Erythroblast (primary cell): ENCODE measurements at regions not wholly inside any gene's neighbourhood (a gene's known extent, or its start where the extent isn't known, plus 50 kb on each side); places are given as distances from the start of the nearest gene placed in this dataset.
"Not testable (repeated sequence)": the region's sequence is repeated elsewhere in the genome, so short reads cannot be mapped to it uniquely, and the experiment has no call there.

Source experiments
- DNase-seq, 2 experiments: peaks; one replicate each; lab custom pipeline; 2025; lab: John Stamatoyannopoulos, UW
- GATA1 ChIP-seq: IDR thresholded peaks from 2 replicates; pipeline ENCODE4 v1.6.1; 2011; ENCODE audit warnings: low read depth, mild to moderate bottlenecking, control low read depth, low read length, moderate library complexity
- POLR2A ChIP-seq: IDR thresholded peaks from 2 replicates; pipeline ENCODE4 v1.6.1; 2011; ENCODE audit warnings: mild to moderate bottlenecking, low read length

DNA sequence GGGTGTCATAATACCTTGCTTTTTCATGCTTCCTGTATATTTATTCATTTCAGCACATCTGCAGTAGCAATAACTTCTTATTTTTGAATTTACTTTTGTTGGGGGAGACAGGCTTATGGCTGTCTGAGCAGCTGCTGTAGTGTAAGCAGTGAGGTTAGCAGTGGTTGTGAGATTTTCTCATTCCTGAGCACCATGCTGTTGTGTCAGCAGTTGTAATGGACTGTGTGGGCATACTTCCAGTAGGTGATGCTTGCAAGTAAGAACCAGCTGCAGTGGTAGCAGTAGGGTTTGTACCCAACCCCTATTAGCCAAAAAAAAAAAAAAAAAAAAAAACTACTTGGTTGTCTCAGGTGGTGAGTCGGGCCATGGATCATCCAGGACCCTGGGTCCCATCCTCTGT lies 311.6 kb downstream of the NUF2 start:
- no peak for DNase-seq
- TF ChIP-seq GATA1: no peak
- TF ChIP-seq POLR2A: no peak

DNA sequence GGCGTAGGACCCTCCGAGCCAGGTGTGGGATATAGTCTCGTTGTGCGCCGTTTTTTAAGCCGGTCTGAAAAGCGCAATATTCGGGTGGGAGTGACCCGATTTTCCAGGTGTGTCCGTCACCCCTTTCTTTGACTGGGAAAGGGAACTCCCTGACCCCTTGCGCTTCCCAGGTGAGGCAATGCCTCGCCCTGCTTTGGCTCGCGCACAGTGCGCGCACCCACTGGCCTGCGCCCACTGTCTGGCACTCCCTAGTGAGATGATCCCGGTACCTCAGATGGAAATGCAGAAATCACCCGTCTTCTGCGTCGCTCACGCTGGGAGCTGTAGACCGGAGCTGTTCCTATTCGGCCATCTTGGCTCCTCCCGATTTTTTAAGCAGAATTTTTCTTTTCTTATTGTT lies 323.9 kb downstream of the NUF2 start:
- DNase-seq: not testable (repeated sequence)

- TF ChIP-seq GATA1 (no peak), POLR2A (no peak)
Measured at GRCh38 chr1:163650624-163651023, 328.9 kb downstream of the NUF2 start.

GRCh38 chr1:163652441-163652840 lies 330.7 kb downstream of the NUF2 start:
- DNase-seq: no peak
- TF ChIP-seq POLR2A (no peak), GATA1 (no peak)

More at GRCh38 chr1:163650624-163651023, 328.9 kb downstream of the NUF2 start:
- DNase-seq: no peak

GRCh38 chr1:163655565-163655964 lies 333.8 kb downstream of the NUF2 start:
- TF ChIP-seq GATA1 (no peak), POLR2A (no peak)
- DNase-seq: no peak

- TF ChIP-seq POLR2A (no peak), GATA1 (no peak)
- DNase-seq: no peak
Measured at GRCh38 chr1:163656095-163656759, 334.5 kb downstream of the NUF2 start.

DNA sequence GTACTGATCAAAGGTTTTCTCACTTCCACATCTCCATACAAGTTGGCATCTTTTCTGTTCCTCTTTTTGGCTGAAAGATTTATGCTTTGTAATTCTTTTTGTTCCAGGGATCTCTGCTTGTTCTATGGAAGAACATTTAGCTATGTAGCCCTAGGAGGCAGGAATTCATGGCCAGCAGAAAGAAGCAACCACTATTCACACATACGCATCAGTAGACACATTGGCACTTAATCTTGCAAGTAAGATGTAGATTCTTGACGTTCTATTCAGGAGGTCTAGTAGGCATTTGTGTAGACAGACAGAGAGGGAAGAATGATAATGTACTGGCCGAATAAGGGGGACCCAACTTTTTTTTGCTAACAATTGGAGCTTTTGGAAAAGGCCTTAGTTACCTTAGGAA lies 336.0 kb downstream of the NUF2 start:
- DNase-seq: no peak
- TF ChIP-seq POLR2A (no peak), GATA1 (no peak)

DNA sequence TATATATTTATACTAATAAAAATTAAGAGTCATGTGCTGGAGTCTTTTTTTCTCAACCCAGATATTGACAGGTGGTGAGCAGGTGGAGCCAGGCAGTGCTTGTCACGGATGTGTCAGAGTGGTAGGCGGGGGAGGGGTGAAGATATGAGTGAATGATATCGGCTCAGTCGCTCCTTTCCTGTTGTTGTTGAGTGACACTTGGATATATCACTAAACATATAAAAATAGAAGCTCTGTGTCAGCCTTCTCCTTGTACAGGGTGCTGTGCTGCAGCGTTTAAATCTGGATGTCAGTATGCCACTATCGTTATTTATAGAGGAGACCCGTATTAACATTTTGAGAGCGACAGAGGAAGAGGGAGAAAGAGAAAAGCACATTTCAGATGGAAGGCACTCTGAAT lies 339.6 kb downstream of the NUF2 start:
- no peak for DNase-seq
- TF ChIP-seq GATA1 (no peak), POLR2A (no peak)

- TF ChIP-seq GATA1 (no peak), POLR2A (no peak)
- DNase-seq: no peak
Measured at GRCh38 chr1:163664671-163665335, 343.0 kb downstream of the NUF2 start.

DNA sequence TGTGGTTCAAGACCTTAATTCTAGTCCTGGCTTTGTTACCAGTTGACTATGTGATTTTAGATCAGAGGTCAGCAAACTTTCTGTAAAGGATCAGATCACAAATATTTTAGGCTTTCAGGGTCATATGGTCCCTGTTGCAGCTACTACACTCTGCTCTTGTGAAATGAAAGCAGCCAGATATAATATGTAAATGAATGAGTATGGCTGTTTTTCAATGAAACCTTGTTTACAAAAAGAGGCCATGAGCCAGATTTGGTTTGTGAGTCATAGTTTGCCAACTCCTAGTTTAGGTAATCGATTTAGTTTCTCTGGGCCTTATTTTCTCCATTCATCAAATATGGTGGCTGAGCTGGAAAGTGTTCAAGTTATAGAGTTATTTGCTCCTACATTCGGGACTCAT lies 346.7 kb downstream of the NUF2 start:
- no peak for TF ChIP-seq POLR2A
- TF ChIP-seq GATA1: no peak
- DNase-seq: no peak

- TF ChIP-seq GATA1 (no peak), POLR2A (no peak)
- DNase-seq: no peak
Measured at GRCh38 chr1:163670989-163671757, 349.4 kb downstream of the NUF2 start.

- DNase-seq: no peak
- TF ChIP-seq GATA1 (no peak), POLR2A (no peak)
Measured at GRCh38 chr1:163672976-163673758, 351.4 kb downstream of the NUF2 start.

GRCh38 chr1:163673759-163674151 lies 352.0 kb downstream of the NUF2 start:
- DNase-seq: no peak
- TF ChIP-seq POLR2A (no peak), GATA1 (no peak)
